Hematopoietic multipotent progenitor cell (in vitro differentiated cells): ENCODE measurements at regions not wholly inside any gene's neighbourhood (a gene's known extent, or its start where the extent isn't known, plus 50 kb on each side); places are given as distances from the start of the nearest gene placed in this dataset.

Source experiments
- DNase-seq, 3 donors: peaks; one replicate each; pipeline ENCODE4 v3.0.0-alpha.2; 2011 to 2015; ENCODE audit warnings: low read depth in 2 of 3, low spot score in 2 of 3

GRCh38 chr13:91139232-91139631, 208.3 kb upstream of the MIR17HG start:
- DNase-seq: no peak

DNA sequence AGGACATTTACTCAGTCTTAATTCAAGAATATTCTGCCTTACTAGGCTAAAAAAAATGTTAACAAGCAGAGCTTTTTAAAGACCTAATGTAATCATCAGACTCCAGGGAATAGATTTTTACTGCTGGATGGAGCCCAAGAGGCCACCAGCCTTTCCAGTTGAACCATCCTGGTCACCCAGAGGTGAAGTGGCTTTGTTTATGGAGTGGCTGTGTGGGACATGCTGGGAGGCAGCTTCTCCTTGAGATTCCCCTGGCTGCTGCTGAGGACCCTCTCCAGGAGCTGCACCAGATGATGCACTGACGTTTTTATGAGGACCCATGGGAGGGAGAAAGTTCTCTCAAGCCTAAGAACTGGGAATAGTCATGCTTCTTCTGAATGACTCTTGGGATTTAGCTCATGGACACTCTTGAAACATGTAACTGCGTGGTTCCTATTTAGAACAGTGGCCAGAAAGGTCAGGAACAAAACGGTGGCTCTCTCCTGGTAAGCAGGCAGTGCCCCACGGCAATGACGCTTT, 205.9 kb upstream of the MIR17HG start:
- no peak for DNase-seq

DNA sequence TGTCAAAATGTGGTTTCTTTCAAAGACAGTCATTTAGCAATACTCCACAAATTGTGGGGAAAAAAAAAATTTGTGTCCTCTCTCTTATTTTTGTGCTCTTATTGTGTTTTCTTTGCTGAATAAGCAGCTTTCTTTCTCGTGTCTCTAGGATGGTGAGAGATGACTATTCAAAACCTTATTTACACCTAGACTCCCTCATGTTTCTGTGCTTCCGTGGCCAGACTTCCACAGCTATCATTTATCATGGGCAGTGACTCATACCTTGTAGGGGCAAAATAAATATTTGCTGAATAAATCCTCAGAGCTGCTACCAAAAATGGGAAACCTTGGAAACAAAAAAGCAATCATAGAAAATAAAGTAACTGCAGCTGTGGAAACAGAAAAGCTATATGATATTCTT, 204.9 kb upstream of the MIR17HG start:
- DNase-seq: peak in 2 of 3 donors; percentile 25 to 51

DNA sequence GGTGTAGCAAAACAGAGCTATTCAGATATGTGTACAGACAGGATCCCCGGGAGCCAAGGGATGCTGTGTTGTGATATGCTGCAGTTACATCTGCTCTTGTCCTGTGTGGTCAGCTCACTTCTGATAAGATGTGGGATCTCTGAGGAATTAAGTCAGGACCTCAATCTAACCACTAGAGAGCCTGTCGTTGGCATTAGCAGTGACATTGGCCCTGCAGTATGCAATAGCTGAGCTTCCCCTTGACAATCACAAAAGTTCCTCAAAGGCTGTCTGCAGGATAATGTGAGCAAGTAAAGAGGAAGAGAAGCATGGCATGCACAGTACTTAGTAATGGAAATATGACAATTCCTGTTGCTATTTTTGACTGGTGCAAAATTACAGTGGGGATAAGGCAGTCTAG, 203.4 kb upstream of the MIR17HG start:
- peak in 2 of 3 donors; percentile 14 to 45 for DNase-seq

GRCh38 chr13:91144486-91144885, 203.0 kb upstream of the MIR17HG start:
- DNase-seq: no peak

GRCh38 chr13:91145571-91146205, 201.8 kb upstream of the MIR17HG start:
- DNase-seq: no peak

- DNase-seq: no peak
Observed at GRCh38 chr13:91146601-91147000, 200.9 kb upstream of the MIR17HG start.

DNA sequence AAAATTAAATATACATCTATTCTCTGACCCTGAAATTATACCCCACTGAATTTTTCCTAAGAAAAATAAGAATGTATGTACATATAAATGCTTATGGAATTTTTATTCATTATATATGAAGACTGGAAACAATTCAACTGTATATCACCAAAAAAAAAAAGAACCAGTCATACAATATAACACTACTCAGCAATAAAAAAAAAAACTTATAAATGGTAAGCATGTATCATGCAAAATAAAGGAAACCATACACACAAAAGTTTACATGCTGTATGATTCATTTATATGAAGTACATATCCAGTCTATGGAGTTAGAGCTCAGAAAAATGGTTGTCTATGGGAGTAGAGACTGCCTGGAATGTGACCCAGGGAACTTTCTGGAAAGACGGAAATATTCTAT, 199.4 kb upstream of the MIR17HG start:
- DNase-seq: no peak

DNA sequence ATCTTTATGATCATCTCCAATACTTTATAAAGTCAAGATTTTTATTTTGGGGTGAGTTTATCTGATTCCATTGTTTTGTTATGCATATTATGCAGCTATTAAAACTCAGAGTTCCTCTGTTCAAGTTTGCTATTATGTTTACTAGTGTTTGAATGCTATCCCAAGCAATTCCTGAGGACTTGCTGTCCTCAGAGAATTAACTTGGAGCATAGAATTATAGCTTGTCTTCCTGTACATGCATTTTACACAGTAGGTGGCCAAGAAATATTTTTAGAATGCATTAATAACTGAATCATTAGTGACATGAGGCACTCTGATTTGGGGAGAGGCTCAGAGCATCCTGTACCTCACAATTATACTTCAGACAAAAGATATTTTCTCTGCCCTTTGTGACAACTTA, 195.6 kb upstream of the MIR17HG start:
- no peak for DNase-seq

- no peak for DNase-seq
Observed at GRCh38 chr13:91153372-91153771, 194.1 kb upstream of the MIR17HG start.

DNA sequence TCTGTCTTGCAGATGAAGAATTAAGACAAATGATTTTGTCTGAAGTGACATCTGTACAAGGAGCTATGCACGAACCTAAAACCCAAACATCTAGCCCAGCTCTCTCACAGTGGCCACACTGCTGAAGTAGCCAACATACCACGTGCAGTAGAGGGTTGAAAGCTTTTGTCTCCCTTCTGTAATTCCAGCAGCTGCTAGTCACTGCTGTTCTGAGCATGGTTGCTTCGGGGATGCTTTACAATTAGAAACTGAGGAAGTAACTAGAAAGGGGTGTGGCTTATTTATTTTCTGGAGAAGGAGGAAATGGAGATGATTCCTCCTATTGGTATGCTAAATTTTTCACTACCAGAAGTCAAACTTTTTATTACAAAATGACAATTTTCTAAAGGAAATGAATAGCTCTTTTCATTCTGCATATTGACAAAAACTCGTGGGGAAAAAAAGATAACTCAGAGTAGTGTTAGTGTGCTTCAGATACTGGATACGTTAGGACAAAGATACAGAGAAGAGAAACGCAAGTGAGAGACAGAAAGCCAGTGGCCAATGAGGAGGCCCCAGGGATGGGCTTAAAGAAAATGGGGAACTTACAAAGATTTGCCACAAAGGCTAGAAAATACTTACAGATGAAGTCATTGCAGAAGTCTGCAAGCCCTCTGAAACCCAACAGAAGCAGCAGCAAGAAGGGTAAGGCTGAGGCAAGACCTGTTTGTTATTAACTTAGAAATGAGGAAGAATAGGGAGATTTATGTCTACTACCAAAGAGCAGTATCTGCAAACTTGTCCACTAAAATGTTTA, 192.7 kb upstream of the MIR17HG start:
- DNase-seq: peak in 2 of 3 donors; percentile 36 to 81

- DNase-seq: no peak
Observed at GRCh38 chr13:91155512-91156114, 191.9 kb upstream of the MIR17HG start.

DNA sequence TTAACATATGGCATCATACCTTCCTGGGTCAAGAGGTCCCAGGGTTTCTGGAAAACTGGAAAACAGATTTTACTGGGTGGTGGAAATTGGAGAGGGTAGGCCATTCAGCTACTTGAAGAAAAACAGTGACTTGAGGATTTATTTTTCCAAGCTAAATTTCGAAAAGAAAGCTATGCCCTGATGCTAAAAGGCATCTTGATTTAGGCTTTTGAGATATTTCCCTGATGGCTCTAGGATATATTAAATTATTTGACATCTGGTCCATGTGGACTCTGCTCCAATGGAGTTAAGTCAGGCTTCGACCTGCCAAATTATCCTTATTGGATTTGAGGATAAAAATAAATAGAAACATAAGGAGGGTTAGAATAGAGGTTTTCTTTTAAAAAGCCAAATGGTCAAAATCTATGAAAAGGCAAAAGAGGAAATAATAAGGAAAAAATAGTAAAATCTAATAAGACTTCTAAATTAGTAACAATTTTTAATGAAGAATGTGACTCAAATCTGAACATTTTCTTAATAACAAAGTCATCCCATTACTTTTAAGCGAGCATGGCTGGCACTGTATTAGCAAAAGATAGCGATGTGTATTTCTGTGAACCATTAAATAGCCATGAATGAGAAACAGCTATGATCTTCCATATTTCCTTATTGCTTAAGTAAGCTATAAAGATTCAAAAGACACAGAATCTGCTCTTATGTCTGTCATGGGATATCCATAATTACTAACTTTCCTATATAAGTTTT, 190.0 kb upstream of the MIR17HG start:
- no peak for DNase-seq

DNA sequence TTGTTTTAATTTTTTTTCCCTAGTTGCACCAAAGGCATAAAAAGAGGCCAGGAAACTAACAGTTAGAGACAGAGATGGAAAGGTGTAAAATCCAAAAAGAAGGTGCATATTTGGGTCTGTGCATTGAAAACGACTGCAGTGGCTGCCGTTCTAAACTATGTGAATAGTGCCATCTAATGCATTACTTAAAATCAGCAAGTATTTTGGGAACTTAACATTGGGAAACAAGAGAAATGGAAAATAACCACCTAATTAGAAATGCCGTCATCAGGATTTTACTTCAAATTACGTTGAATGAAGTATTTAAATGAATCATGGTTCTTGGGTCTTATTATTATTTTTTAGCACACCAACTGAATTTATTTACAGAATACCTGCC, 189.5 kb upstream of the MIR17HG start:
- peak in 2 of 3 donors; percentile 14 to 51 for DNase-seq

- peak in 2 of 3 donors; percentile 19 to 58 for DNase-seq
Observed at GRCh38 chr13:91162180-91162579, 185.3 kb upstream of the MIR17HG start.

DNA sequence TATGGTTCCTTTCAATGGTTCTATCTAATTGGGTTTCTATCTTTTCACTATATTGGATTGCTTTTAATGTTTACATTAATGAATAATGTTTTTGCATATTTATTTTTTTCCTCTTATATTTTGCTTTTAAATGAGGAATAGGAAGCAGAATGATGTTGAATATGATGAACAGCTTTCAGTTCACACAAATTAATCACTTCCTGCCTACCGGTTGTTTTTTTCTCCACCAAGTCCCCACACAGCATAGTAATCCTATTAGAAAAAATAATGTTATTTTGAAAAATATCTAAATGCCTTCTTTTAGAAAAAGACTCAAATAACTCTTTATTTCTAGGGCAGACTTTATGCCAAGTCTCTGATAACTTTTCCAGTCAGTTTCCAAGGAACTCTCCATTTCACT, 184.9 kb upstream of the MIR17HG start:
- no peak for DNase-seq

- DNase-seq: no peak
Observed at GRCh38 chr13:91165758-91166157, 181.7 kb upstream of the MIR17HG start.

GRCh38 chr13:91166714-91167511, 180.6 kb upstream of the MIR17HG start:
- no peak for DNase-seq

DNA sequence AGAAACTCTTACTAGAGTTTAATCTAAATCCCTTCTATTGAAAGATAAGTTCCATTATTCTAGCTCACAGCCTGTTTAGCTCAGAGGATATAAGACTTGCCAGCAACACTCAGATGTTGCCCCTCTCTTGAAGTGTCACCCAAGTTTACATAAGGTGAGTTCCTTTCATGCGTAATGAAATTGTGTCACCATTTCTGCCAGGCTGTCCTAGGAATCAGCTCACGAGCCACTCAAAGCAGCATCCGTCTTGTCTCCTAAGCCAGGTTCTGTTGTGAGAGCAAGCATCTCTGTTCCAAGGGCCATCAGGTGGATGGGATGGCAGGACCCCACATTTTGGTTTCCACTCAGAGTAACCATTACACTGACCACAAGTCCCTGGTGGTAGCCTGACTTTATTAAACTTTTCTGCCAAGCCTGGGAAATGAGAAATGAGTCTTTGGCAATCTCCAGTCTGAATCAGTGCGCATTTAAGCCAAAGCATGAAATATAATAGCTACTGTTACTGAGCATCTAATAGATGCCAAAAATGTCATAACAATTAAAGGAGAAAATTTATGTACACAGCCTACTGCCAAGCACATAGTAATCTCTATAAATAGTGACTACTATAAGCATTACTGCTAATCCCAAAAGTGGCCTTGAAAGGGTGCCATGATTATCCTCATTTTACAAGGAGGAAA, 179.6 kb upstream of the MIR17HG start:
- DNase-seq: no peak

DNA sequence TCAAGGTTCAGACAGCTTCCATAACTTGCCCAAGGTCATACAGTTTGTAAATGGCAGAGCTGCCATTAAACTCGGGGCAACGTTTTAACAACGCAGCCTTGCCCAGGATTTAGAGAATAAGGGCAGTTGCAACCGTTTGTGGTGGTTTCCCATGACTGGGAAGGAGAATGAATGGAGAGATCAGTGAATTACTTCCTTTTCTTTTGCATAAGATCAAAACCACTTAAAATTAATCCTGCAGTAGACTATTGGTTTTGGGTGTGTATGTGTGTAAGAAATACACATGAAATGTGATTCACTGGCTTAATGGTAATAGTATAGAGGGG, 179.1 kb upstream of the MIR17HG start:
- DNase-seq: peak in 1 of 3 donors; percentile 36
